H1 (cell line): ENCODE measurements at regions not wholly inside any gene's neighbourhood (a gene's known extent, or its start where the extent isn't known, plus 50 kb on each side); places are given as distances from the start of the nearest gene placed in this dataset.

Experiments
- CTCF ChIA-PET: fragments of 300-600 bp; sonication (Branson Sonifier 250); formaldehyde crosslinking; loops from one replicate; lab custom pipeline; 2021; ENCODE audit not compliant: partially characterized antibody; lab: Charles Lee
- POLR2A ChIA-PET: fragments of 300-600 bp; sonication (Branson Sonifier 250); formaldehyde crosslinking; loops from one replicate; lab custom pipeline; 2021; ENCODE audit warnings: inconsistent platforms; ENCODE audit not compliant: partially characterized antibody; lab: Charles Lee
- DNase-seq, 2 experiments: peaks; one replicate each; pipeline versions ENCODE4 v3.0.0 to v3.0.0-alpha.2; 2010 to 2022; ENCODE audit warnings: low spot score in 2 of 2, low read depth in 1 of 2, mixed read lengths in 1 of 2
- FAIRE-seq: peaks from 2 replicates; lab custom pipeline; 2011; peaks lifted over from hg19 to GRCh38; lab: Jason Lieb, UNC
- H2AFZ ChIP-seq: 2 replicates; pipeline ENCODE4 v1.8.1; 2012; ENCODE audit warnings: low read length, inconsistent platforms
- H2AK5ac ChIP-seq: 2 replicates; pipeline ENCODE4 v1.6.1; 2013; ENCODE audit warnings: low read depth, low read length
- H2BK120ac ChIP-seq: replicated peaks from 2 replicates; pipeline ENCODE3; 2013; ENCODE audit warnings: low read depth, low read length, inconsistent platforms
- H2BK12ac ChIP-seq: 2 replicates; pipeline ENCODE4 v1.6.1; 2013; ENCODE audit warnings: low read depth, low read length
- H2BK15ac ChIP-seq: 2 replicates; pipeline ENCODE4 v1.6.1; 2013; ENCODE audit warnings: low read length
- H2BK20ac ChIP-seq: 2 replicates; pipeline ENCODE4 v1.6.1; 2013; ENCODE audit warnings: low read length
- H2BK5ac ChIP-seq: 2 replicates; pipeline ENCODE4 v1.6.1; 2013; ENCODE audit warnings: low read depth, low read length
- H3K14ac ChIP-seq: 2 replicates; pipeline ENCODE4 v1.6.1; 2013; ENCODE audit warnings: inconsistent platforms; ENCODE audit not compliant: insufficient read length
- H3K18ac ChIP-seq: 2 replicates; pipeline ENCODE4 v1.6.1; 2013; ENCODE audit warnings: low read length; ENCODE audit errors: extremely low read depth
- H3K23ac ChIP-seq: 2 replicates; pipeline ENCODE4 v1.6.1; 2013; ENCODE audit warnings: inconsistent platforms; ENCODE audit not compliant: insufficient read length
- H3K23me2 ChIP-seq: 2 replicates; pipeline ENCODE4 v1.6.1; 2013; ENCODE audit warnings: low read depth, low read length
- H3K27ac ChIP-seq: 2 replicates; pipeline ENCODE4 v1.6.1; 2011; ENCODE audit warnings: low read depth, low read length, inconsistent platforms
- H3K27me3 ChIP-seq, 4 experiments: replicated peaks in 1 of 4; 1 replicate in 1 of 4; 2 replicates in 3 of 4; pipeline versions ENCODE4 v1.6.1 to v1.8.1; 2011 to 2013; ENCODE audit warnings: low read length in 3 of 4, mild to moderate bottlenecking in 3 of 4, inconsistent platforms in 2 of 4, mixed read lengths in 2 of 4, moderate library complexity in 1 of 4; ENCODE audit not compliant: control insufficient read depth in 3 of 4, insufficient read depth in 3 of 4; ENCODE audit errors: extremely low read depth in 1 of 4
- H3K36me3 ChIP-seq, 4 experiments: 2 replicates each; pipeline versions ENCODE4 v1.6.1 to v1.8.1; 2011 to 2013; ENCODE audit warnings: mild to moderate bottlenecking in 4 of 4, low read length in 3 of 4, moderate library complexity in 2 of 4, control low read depth in 1 of 4, inconsistent platforms in 1 of 4; ENCODE audit not compliant: insufficient read depth in 4 of 4, control insufficient read depth in 2 of 4
- H3K4ac ChIP-seq: replicated peaks from 2 replicates; pipeline ENCODE3; 2013; ENCODE audit warnings: low read length, low read depth, mixed read lengths, inconsistent platforms; ENCODE audit not compliant: insufficient read length
- H3K4me1 ChIP-seq, 4 experiments: replicated peaks in 1 of 4; 1 replicate in 1 of 4; 2 replicates in 3 of 4; pipeline versions ENCODE4 v1.6.1 to v1.8.1; 2011 to 2013; ENCODE audit warnings: low read length in 3 of 4, inconsistent platforms in 2 of 4, mixed read lengths in 1 of 4; ENCODE audit not compliant: insufficient read depth in 4 of 4, control insufficient read depth in 3 of 4
- H3K4me2 ChIP-seq, 2 experiments: 2 replicates each; pipeline versions ENCODE4 v1.6.1 to v1.8.1; 2011 to 2013; ENCODE audit warnings: low read depth in 2 of 2, low read length in 2 of 2, control low read depth in 1 of 2, inconsistent platforms in 1 of 2, mild to moderate bottlenecking in 1 of 2; ENCODE audit not compliant: insufficient read depth in 1 of 2
- H3K4me3 ChIP-seq, 4 experiments: fragments of 200-600, 300-600 bp in 1 of 4; sonication (generic), shearing (Covaris generic), sonication (Bioruptor Twin) in 1 of 4; 2 replicates each; pipeline versions ENCODE4 v1.5.1 to v1.8.1; 2011 to 2016; ENCODE audit warnings: low read length in 4 of 4, low read depth in 3 of 4, control low read depth in 2 of 4, inconsistent platforms in 2 of 4, mild to moderate bottlenecking in 2 of 4, mixed read lengths in 1 of 4, moderate library complexity in 1 of 4; ENCODE audit not compliant: insufficient read depth in 2 of 4; ENCODE audit errors: extremely low read depth in 1 of 4
- H3K56ac ChIP-seq: replicated peaks from 2 replicates; pipeline ENCODE3; 2013; ENCODE audit warnings: low read depth, mild to moderate bottlenecking, mixed read lengths, low read length, inconsistent platforms; ENCODE audit not compliant: insufficient read length
- H3K79me1 ChIP-seq: 2 replicates; pipeline ENCODE4 v1.6.1; 2013; ENCODE audit warnings: low read depth, low read length, control low read depth
- H3K79me2 ChIP-seq, 2 experiments: 2 replicates each; pipeline versions ENCODE4 v1.6.1 to v1.8.1; 2012 to 2013; ENCODE audit warnings: low read length in 2 of 2, mild to moderate bottlenecking in 2 of 2, inconsistent platforms in 1 of 2; ENCODE audit not compliant: insufficient read depth in 2 of 2, control insufficient read depth in 1 of 2
- H3K9ac ChIP-seq, 4 experiments: replicated peaks in 1 of 4; 1 replicate in 1 of 4; 2 replicates in 3 of 4; pipeline versions ENCODE4 v1.6.1 to v1.8.1; 2011 to 2013; ENCODE audit warnings: low read depth in 3 of 4, low read length in 3 of 4, control low read depth in 2 of 4, mild to moderate bottlenecking in 2 of 4, moderate library complexity in 2 of 4, inconsistent platforms in 1 of 4; ENCODE audit errors: extremely low read depth in 1 of 4
- H3K9me3 ChIP-seq, 2 experiments: 2 replicates each; pipeline versions ENCODE4 v1.6.1 to v1.8.1; 2012 to 2013; ENCODE audit warnings: mild to moderate bottlenecking in 2 of 2, moderate library complexity in 2 of 2, control low read depth in 1 of 2, inconsistent platforms in 1 of 2, low read depth in 1 of 2, low read length in 1 of 2, mixed read lengths in 1 of 2; ENCODE audit not compliant: insufficient read depth in 2 of 2
- H4K20me1 ChIP-seq, 2 experiments: replicated peaks in 1 of 2; 2 replicates each; pipeline versions ENCODE3 to v1.8.1; 2011 to 2013; ENCODE audit warnings: inconsistent platforms in 2 of 2, low read length in 2 of 2, mild to moderate bottlenecking in 1 of 2; ENCODE audit not compliant: insufficient read depth in 2 of 2, control insufficient read depth in 1 of 2
- H4K5ac ChIP-seq: 2 replicates; pipeline ENCODE4 v1.6.1; 2013; ENCODE audit warnings: low read length, low read depth, mixed read lengths, inconsistent platforms; ENCODE audit not compliant: insufficient read length
- H4K8ac ChIP-seq: 2 replicates; pipeline ENCODE4 v1.8.0; 2013; ENCODE audit warnings: mild to moderate bottlenecking, moderate library complexity, low read length, inconsistent platforms; ENCODE audit not compliant: insufficient read depth; ENCODE audit errors: extremely low read depth
- H4K91ac ChIP-seq: replicated peaks from 2 replicates; pipeline ENCODE3; 2013; ENCODE audit warnings: low read length, mixed read lengths, inconsistent platforms; ENCODE audit not compliant: insufficient read length
- HDAC2 ChIP-seq, 2 experiments: fragments of 300-600 bp in 1 of 2; sonication (generic) in 1 of 2; IDR thresholded peaks; 2 replicates each; pipeline ENCODE4 v1.6.1; 2011 to 2012; ENCODE audit warnings: low read depth in 2 of 2, low read length in 2 of 2, mild to moderate bottlenecking in 2 of 2, moderate library complexity in 2 of 2, borderline replicate concordance in 1 of 2, inconsistent platforms in 1 of 2
- RAD21 ChIP-seq, 2 experiments: IDR thresholded peaks in 1 of 2; conservative IDR thresholded peaks in 1 of 2; 2 replicates each; pipeline ENCODE4 v1.6.1; 2011; ENCODE audit warnings: low read depth in 2 of 2, low read length in 2 of 2, improper control_type of control experiment in 1 of 2, inconsistent platforms in 1 of 2, mild to moderate bottlenecking in 1 of 2, moderate library complexity in 1 of 2
- WGBS, 2 experiments: shearing (Covaris generic) in 1 of 2; methylation state at CpG; one replicate each; pipeline versions ENCODE4 v1.1.6 to v1.1.7; 2013 to 2015; ENCODE audit warnings: low lambda C conversion rate in 2 of 2, mixed read lengths in 2 of 2, inconsistent platforms in 1 of 2, low coverage in 1 of 2, missing lambda C conversion rate in 1 of 2; ENCODE audit not compliant: insufficient replicate concordance in 2 of 2, insufficient coverage in 1 of 2, insufficient read length in 1 of 2; ENCODE audit errors: extremely low coverage in 1 of 2, missing lambda C conversion rate in 1 of 2; 5-methylcytosine and 5-hydroxymethylcytosine counted together

- CTCF ChIA-PET: interaction anchor here (0.6 to 1.6 kb wide), 3 partner anchors 8 to 1369 kb away, joined by 3 to 4 read pairs (median 3); no protein-coding TSS in a partner anchor
Measured at GRCh38 chr9:12091865-12092527, 601.2 kb upstream of the TYRP1 start.

More at GRCh38 chr9:12091865-12092527, 601.2 kb upstream of the TYRP1 start:
- Histone ChIP-seq H2BK5ac (no peak overlapping the region), H3K79me2 (no peaks in the 10 kb centered on the region), H3K56ac (no peak overlapping the region), H3K4me1 (no peaks in the 10 kb centered on the region), H2AFZ (peak overlapping the region; percentile 89), H3K4me2 (no peak overlapping the region), H4K91ac (no peak overlapping the region), H2AK5ac (no peak overlapping the region), H3K23me2 (peaks cover 1% of the 10 kb centered on the region; the same call in 1 of the 2 replicates), H3K9me3 (no peaks in the 10 kb centered on the region), H3K79me1 (no peaks in the 10 kb centered on the region), H3K14ac (no peak overlapping the region), H3K27me3 (no peaks in the 10 kb centered on the region), H4K8ac (no peak overlapping the region), H4K20me1 (no peaks in the 10 kb centered on the region), H3K36me3 (no peaks in the 10 kb centered on the region), H2BK20ac (no peak overlapping the region), H2BK12ac (no peak overlapping the region), H2BK15ac (no peak overlapping the region), H3K27ac (no peak overlapping the region)
- WGBS, 2 experiments: 72% methylated on average over 5 of the region's 6 CpGs; no CpG with 5 or more reads in 1 of the 2 experiments
- POLR2A ChIA-PET: no interaction called here
- no peak for DNase-seq
- TF ChIP-seq HDAC2 (IDR thresholded peaks at IDR 0.05; ENCODE audit: borderline replicate concordance in 1 of 2, low read depth in 2 of 2, low read length in 2 of 2): no peak
- TF ChIP-seq RAD21 (IDR thresholded peaks at IDR 0.05 in 1 of 2, conservative IDR thresholded peaks at IDR 0.05 in 1 of 2; ENCODE audit: low read depth in 2 of 2, low read length in 2 of 2): peak in 1 of 2 experiments; percentile 17; a peak in 1 of 4 replicates
- TF ChIP-seq, all 59 proteins: peak for 1
- no peak overlapping the region for H3K23ac ChIP-seq
- FAIRE-seq: no peak
- H3K18ac ChIP-seq: no peak overlapping the region
- no peak overlapping the region for H3K4ac ChIP-seq
- H2BK120ac ChIP-seq: no peak overlapping the region
- H3K9ac ChIP-seq: no peak overlapping the region
- H4K5ac ChIP-seq: no peak overlapping the region
- no peak overlapping the region for H3K4me3 ChIP-seq
